MM.1S (cell line): ENCODE measurements at regions not wholly inside any gene's neighbourhood (a gene's known extent, or its start where the extent isn't known, plus 50 kb on each side); places are given as distances from the start of the nearest gene placed in this dataset.

ENCODE experiments used
- CTCF ChIP-seq: fragments of 300-600 bp; sonication (generic); IDR thresholded peaks from 2 replicates; pipeline ENCODE4 v1.5.1; 2016; ENCODE audit warnings: antibody characterized with exemption, low read length, mixed read lengths
- EZH2 ChIP-seq: fragments of 300-600 bp; sonication (generic); optimal IDR thresholded peaks from 2 replicates; pipeline ENCODE3; 2017; ENCODE audit warnings: low read depth, mild to moderate bottlenecking, antibody characterized with exemption, low read length, mixed read lengths

- TF ChIP-seq CTCF, result no peak
- no peak for TF ChIP-seq EZH2
Measured at GRCh38 chr13:97892717-97893116, 60.8 kb upstream of the IPO5 start.
